T-helper 1 cell treated with Interleukin-12 subunit alpha and Interleukin-12 subunit beta and Interleukin-4 antibody, amounts not matched to agents 30 ng/mL and 1 ng/mL, for 36 hours (primary cell): ENCODE measurements at regions not wholly inside any gene's neighbourhood (a gene's known extent, or its start where the extent isn't known, plus 50 kb on each side); places are given as distances from the start of the nearest gene placed in this dataset.

ENCODE experiments used
- intact Hi-C: fragments of 100-400 bp; cut with micrococcal nuclease; formaldehyde crosslinking; loops from one replicate; pipeline ENCODE4 v1.15.1; 2024

DNA sequence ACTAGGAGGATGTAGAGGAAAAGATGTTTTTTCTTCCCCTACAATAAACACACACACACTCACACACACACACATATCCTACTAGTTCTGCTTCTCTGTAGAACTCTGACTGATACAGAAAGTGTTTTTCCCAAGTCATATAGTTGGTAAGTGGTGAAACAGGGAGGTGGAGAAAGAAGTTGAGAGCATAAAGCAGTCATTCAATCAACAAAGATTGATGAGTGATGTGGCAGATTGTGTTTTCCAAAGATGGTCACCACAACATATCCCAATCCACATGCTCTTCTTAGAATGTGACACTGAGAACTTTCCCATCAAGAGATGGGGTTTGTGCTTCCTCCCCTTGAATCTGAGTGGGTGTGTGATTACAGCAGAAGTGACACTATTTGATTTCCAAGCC is 123.4 kb upstream of the ATP6AP2 start:
- intact Hi-C loops = no loop called here

GRCh38 chrX:40452031-40452430 is 128.7 kb upstream of the ATP6AP2 start:
- intact Hi-C loops = no loop called here

GRCh38 chrX:40449956-40450706 is 130.6 kb upstream of the ATP6AP2 start:
- intact Hi-C loops = no loop called here

- intact Hi-C loops = no loop called here
Measured at GRCh38 chrX:40449396-40449795, 131.4 kb upstream of the ATP6AP2 start.

GRCh38 chrX:40448793-40449192 is 132.0 kb upstream of the ATP6AP2 start:
- intact Hi-C loops = no loop called here

DNA sequence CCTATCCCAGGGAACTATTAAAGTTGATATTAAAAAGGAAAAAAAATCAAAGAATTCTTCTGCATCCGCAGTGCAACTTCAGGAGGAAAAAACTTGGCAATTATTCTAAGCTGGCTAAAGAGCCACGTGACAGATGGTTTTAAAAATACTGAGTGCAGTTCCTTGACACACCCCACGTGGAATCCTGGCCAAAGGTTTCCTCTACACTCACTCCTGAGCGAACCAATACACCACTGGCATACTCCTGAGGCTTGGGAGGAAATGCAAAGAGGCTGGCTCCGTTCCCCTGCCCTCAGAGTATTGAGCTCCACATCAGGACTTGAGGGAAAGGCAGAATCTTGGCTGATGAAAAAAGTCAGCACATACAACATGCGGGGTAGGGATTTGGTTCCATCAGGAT is 133.8 kb upstream of the ATP6AP2 start:
- intact Hi-C loops = no loop called here

GRCh38 chrX:40445691-40446090 is 135.1 kb upstream of the ATP6AP2 start:
- intact Hi-C loops = no loop called here

GRCh38 chrX:40444798-40445496 is 135.8 kb upstream of the ATP6AP2 start:
- intact Hi-C loops = no loop called here

- intact Hi-C loops = no loop called here
Measured at GRCh38 chrX:40444133-40444532, 136.6 kb upstream of the ATP6AP2 start.

DNA sequence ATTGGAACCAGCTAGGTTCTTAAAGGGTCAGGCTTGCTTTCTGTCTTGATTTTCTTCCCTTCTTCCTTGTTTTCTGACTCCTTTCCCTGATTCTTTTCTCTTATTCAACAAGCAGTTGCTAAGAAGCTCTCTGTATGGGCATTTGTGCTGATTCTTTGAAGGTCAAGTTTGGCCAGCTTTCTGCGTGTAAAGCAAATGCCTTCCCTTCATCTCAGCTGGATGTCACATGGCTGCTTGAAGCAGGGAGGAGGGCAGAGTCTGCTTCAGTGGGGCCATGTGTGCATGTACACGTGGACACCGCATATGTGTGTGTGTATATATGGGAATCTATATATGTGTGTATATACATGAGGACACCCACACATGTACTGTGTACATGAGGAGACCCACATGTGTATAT is 139.9 kb upstream of the ATP6AP2 start:
- intact Hi-C loops = no loop called here

GRCh38 chrX:40439625-40440532 is 140.9 kb upstream of the ATP6AP2 start:
- intact Hi-C loops = no loop called here

DNA sequence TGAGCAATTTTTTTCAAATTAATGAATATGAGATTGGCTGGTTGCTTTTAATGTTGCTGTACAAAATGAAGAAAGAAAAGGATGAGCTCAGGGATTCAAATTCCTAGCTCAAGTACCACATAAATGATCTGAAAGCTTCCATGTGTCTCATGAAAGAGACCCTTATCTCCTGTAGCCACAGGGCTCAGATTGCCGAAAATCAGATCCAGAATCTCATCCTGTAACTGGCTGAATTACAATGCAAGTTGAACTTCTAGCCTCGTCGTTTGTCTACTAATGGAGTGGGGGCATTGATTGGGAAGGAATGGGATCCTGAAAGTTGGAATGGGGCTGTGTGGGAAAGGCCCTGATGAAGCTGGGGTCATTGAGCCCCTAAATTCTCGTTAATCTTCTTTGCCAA is 143.4 kb upstream of the ATP6AP2 start:
- intact Hi-C loops = no loop called here

GRCh38 chrX:40434947-40435346 is 145.8 kb upstream of the ATP6AP2 start:
- intact Hi-C loops = no loop called here

GRCh38 chrX:40434443-40434842 is 146.3 kb upstream of the ATP6AP2 start:
- intact Hi-C loops = no loop called here

DNA sequence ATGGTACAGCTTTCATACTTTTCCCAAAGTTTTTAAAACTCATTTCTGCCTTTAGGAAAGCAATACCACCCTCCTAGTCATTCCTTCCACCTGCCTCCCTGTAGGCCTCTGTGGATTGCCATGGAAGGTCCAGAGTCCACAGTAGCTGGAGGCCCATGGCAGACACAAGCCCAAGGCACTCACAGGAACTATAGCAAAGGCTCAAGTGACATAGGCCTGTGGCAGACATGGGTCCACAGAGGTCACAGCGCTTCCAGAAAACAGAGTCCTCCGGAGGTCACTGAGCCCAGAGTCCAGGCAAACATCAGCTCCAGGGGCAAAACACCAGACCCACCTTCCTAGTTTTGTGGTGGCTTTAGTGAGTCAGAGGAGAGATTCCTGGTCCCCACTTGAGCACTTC is 147.6 kb upstream of the ATP6AP2 start:
- intact Hi-C loops = no loop called here

- intact Hi-C loops = no loop called here
Measured at GRCh38 chrX:40424259-40424658, 156.5 kb upstream of the ATP6AP2 start.

- intact Hi-C loops = no loop called here
Measured at GRCh38 chrX:40423299-40423698, 157.5 kb upstream of the ATP6AP2 start.

GRCh38 chrX:40422021-40422420 is 158.7 kb upstream of the ATP6AP2 start:
- intact Hi-C loops = no loop called here

DNA sequence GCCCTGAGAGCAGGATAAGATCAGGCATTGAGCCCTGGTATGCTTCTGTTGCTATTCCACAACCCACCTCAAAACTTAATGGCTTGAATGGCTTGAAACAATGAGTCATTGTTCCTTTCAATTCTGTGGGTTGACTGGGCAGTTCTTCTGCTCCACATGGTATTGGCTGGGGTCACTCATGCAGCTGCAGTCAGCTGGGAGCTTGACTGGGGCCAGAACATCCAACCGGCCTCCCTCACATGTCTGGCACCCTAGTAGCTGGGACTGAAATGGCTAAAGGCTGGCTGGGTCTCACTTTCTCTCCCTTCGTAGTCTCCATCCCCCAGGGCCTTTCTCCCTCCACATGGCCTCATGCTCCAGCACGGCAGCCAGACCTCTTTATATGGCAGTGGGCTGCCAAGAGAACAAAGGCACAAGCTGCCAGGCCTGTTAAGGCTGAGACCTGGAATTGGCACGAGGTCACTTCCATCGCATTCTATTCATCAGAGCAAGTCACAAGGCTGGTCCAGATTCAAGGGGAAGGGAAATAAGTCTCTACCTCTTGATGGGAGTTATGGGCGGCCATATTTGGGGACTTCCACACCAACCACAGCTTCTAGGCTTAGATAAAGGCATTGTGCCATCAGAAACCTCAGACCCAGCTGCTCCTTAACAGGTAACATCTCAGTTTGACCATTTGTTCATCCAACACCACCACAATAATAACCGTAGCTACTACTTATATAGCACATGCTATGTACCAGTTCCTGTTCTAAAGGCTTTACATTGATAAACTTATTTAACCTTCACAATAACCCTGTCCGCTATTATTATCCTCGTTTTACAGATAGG is 159.7 kb upstream of the ATP6AP2 start:
- intact Hi-C loops = no loop called here

GRCh38 chrX:40418813-40419195 is 162.0 kb upstream of the ATP6AP2 start:
- intact Hi-C loops = no loop called here

GRCh38 chrX:40418146-40418812 is 162.5 kb upstream of the ATP6AP2 start:
- intact Hi-C loops = no loop called here
